Effector memory CD8-positive, alpha-beta T cell (primary cell): ENCODE measurements at regions not wholly inside any gene's neighbourhood (a gene's known extent, or its start where the extent isn't known, plus 50 kb on each side); places are given as distances from the start of the nearest gene placed in this dataset.
"Not testable (repeated sequence)": the region's sequence is repeated elsewhere in the genome, so short reads cannot be mapped to it uniquely, and the experiment has no call there.

Experiments used
- ATAC-seq: fragments of 150-1000 bp; cut with Tn5 transposase; replicated peaks from 2 replicates; pipeline ENCODE4 v1.10.0; 2021; ENCODE audit warnings: mild to moderate bottlenecking, moderate library complexity
- DNase-seq, 3 experiments: peaks; one replicate each; pipeline ENCODE4 v3.0.0; 2021
- H3K27ac Mint-ChIP-seq, 2 donors: one replicate each; pipeline ENCODE4 v1.8.0; 2022; ENCODE audit warnings: mild to moderate bottlenecking in 2 of 2, mixed read lengths in 2 of 2, moderate library complexity in 2 of 2
- H3K27me3 Mint-ChIP-seq, 2 donors: one replicate each; pipeline ENCODE4 v1.8.0; 2022; ENCODE audit warnings: mixed read lengths in 2 of 2
- H3K36me3 Mint-ChIP-seq: one replicate; pipeline ENCODE4 v1.8.0; 2022; ENCODE audit warnings: mild to moderate bottlenecking, moderate library complexity, mixed read lengths; ENCODE audit not compliant: insufficient read depth
- H3K4me1 Mint-ChIP-seq, 2 donors: one replicate each; pipeline ENCODE4 v1.8.0; 2022; ENCODE audit warnings: low read depth in 2 of 2, mixed read lengths in 2 of 2
- H3K4me3 Mint-ChIP-seq, 2 donors: one replicate each; pipeline ENCODE4 v1.8.0; 2022; ENCODE audit warnings: mild to moderate bottlenecking in 2 of 2, mixed read lengths in 2 of 2, moderate library complexity in 2 of 2
- H3K9me3 Mint-ChIP-seq, 2 donors: one replicate each; pipeline ENCODE4 v1.8.0; 2022; ENCODE audit warnings: mixed read lengths in 2 of 2

GRCh38 chr21:33136847-33137502, 67.0 kb downstream of the OLIG1 start:
- no peaks in the 10 kb centered on the region for H3K36me3 Mint-ChIP-seq
- peaks cover 0 to 5% of the 10 kb centered on the region in 2 donors for H3K4me1 Mint-ChIP-seq
- DNase-seq = no peak

GRCh38 chr21:33139084-33139483, 69.1 kb downstream of the OLIG1 start:
- Mint-ChIP-seq H3K9me3 (no peaks in the 10 kb centered on the region), H3K27me3 (peaks cover 39 to 53% of the 10 kb centered on the region in 2 donors), H3K27ac (peak overlapping the region in 1 of 2 donors; percentile 75), H3K4me3 (no peak overlapping the region), H3K36me3 (no peaks in the 10 kb centered on the region), H3K4me1 (peaks cover 0 to 5% of the 10 kb centered on the region in 2 donors)
- ATAC-seq = no peak
- no peak for DNase-seq

More at GRCh38 chr21:33136847-33137502, 67.0 kb downstream of the OLIG1 start:
- Mint-ChIP-seq H3K4me3 (no peak overlapping the region), H3K27me3 (peaks cover 33 to 46% of the 10 kb centered on the region in 2 donors), H3K27ac (no peak overlapping the region), H3K9me3 (no peaks in the 10 kb centered on the region)
- ATAC-seq = no peak

- Mint-ChIP-seq H3K36me3 (no peaks in the 10 kb centered on the region), H3K4me3 (no peak overlapping the region), H3K27me3 (peaks cover 46 to 64% of the 10 kb centered on the region in 2 donors), H3K27ac (no peak overlapping the region), H3K4me1 (peaks cover 0 to 5% of the 10 kb centered on the region in 2 donors), H3K9me3 (no peaks in the 10 kb centered on the region)
- no peak for DNase-seq
- no peak for ATAC-seq
Observed at GRCh38 chr21:33140288-33140687, 70.3 kb downstream of the OLIG1 start.

GRCh38 chr21:33146467-33146866, 76.5 kb downstream of the OLIG1 start:
- Mint-ChIP-seq H3K4me1 (no peaks in the 10 kb centered on the region), H3K27me3 (peaks cover 46 to 84% of the 10 kb centered on the region in 2 donors), H3K36me3 (no peaks in the 10 kb centered on the region), H3K9me3 (no peaks in the 10 kb centered on the region), H3K27ac (no peak overlapping the region), H3K4me3 (no peak overlapping the region)
- DNase-seq = no peak
- no peak for ATAC-seq

- H3K9me3 Mint-ChIP-seq = no peaks in the 10 kb centered on the region
- H3K36me3 Mint-ChIP-seq = no peaks in the 10 kb centered on the region
- no peak overlapping the region for H3K27ac Mint-ChIP-seq
- no peak overlapping the region for H3K4me3 Mint-ChIP-seq
- H3K4me1 Mint-ChIP-seq = no peaks in the 10 kb centered on the region
- H3K27me3 Mint-ChIP-seq = peaks cover 53 to 87% of the 10 kb centered on the region in 2 donors
- no peak for DNase-seq
- no peak for ATAC-seq
Observed at GRCh38 chr21:33149181-33149580, 79.2 kb downstream of the OLIG1 start.

GRCh38 chr21:33150968-33151367, 78.8 kb upstream of the IFNAR2 start:
- not testable (repeated sequence) for H3K27ac Mint-ChIP-seq, DNase-seq, ATAC-seq, H3K9me3 Mint-ChIP-seq, H3K4me1 Mint-ChIP-seq, H3K36me3 Mint-ChIP-seq, H3K4me3 Mint-ChIP-seq
- H3K27me3 Mint-ChIP-seq = peaks cover 49 to 70% of the 10 kb centered on the region in 2 donors

- Mint-ChIP-seq H3K9me3 (no peaks in the 10 kb centered on the region), H3K27me3 (peaks cover 50 to 68% of the 10 kb centered on the region in 2 donors), H3K4me1 (no peaks in the 10 kb centered on the region), H3K4me3 (no peak overlapping the region), H3K27ac (no peak overlapping the region), H3K36me3 (no peaks in the 10 kb centered on the region)
- no peak for DNase-seq
- no peak for ATAC-seq
Observed at GRCh38 chr21:33151941-33152731, 77.6 kb upstream of the IFNAR2 start.

GRCh38 chr21:33152732-33153130, 77.0 kb upstream of the IFNAR2 start:
- H3K36me3 Mint-ChIP-seq = no peaks in the 10 kb centered on the region
- no peak overlapping the region for H3K4me3 Mint-ChIP-seq
- no peak for DNase-seq
- peaks cover 54 to 70% of the 10 kb centered on the region in 2 donors for H3K27me3 Mint-ChIP-seq
- H3K9me3 Mint-ChIP-seq = no peaks in the 10 kb centered on the region
- no peaks in the 10 kb centered on the region for H3K4me1 Mint-ChIP-seq
- no peak overlapping the region for H3K27ac Mint-ChIP-seq
- no peak for ATAC-seq

- no peaks in the 10 kb centered on the region for H3K36me3 Mint-ChIP-seq
- no peak overlapping the region for H3K4me3 Mint-ChIP-seq
- H3K9me3 Mint-ChIP-seq = no peaks in the 10 kb centered on the region
- ATAC-seq (no peak), DNase-seq (no peak)
- no peaks in the 10 kb centered on the region for H3K4me1 Mint-ChIP-seq
- H3K27me3 Mint-ChIP-seq = peaks cover 74 to 80% of the 10 kb centered on the region in 2 donors
- no peak overlapping the region for H3K27ac Mint-ChIP-seq
Observed at GRCh38 chr21:33155005-33155404, 74.7 kb upstream of the IFNAR2 start.

GRCh38 chr21:33155422-33155821, 74.3 kb upstream of the IFNAR2 start:
- Mint-ChIP-seq H3K27me3 (peaks cover 77 to 80% of the 10 kb centered on the region in 2 donors), H3K36me3 (no peaks in the 10 kb centered on the region), H3K4me1 (no peaks in the 10 kb centered on the region), H3K9me3 (no peaks in the 10 kb centered on the region), H3K4me3 (no peak overlapping the region), H3K27ac (no peak overlapping the region)
- DNase-seq (no peak), ATAC-seq (no peak)

GRCh38 chr21:33157303-33157702, 72.4 kb upstream of the IFNAR2 start:
- H3K27ac Mint-ChIP-seq = no peak overlapping the region
- no peaks in the 10 kb centered on the region for H3K9me3 Mint-ChIP-seq
- peaks cover 64 to 66% of the 10 kb centered on the region in 2 donors for H3K27me3 Mint-ChIP-seq
- H3K4me3 Mint-ChIP-seq = no peak overlapping the region
- no peaks in the 10 kb centered on the region for H3K4me1 Mint-ChIP-seq
- DNase-seq = no peak
- no peak for ATAC-seq
- H3K36me3 Mint-ChIP-seq = no peaks in the 10 kb centered on the region

- Mint-ChIP-seq H3K4me1 (no peaks in the 10 kb centered on the region), H3K4me3 (no peak overlapping the region), H3K9me3 (no peaks in the 10 kb centered on the region), H3K27me3 (peaks cover 51 to 52% of the 10 kb centered on the region in 2 donors), H3K36me3 (no peaks in the 10 kb centered on the region), H3K27ac (no peak overlapping the region)
- DNase-seq = no peak
- no peak for ATAC-seq
Observed at GRCh38 chr21:33158654-33159053, 71.1 kb upstream of the IFNAR2 start.

GRCh38 chr21:33162436-33162951, 67.2 kb upstream of the IFNAR2 start:
- H3K36me3 Mint-ChIP-seq = no peaks in the 10 kb centered on the region
- peaks cover 32 to 49% of the 10 kb centered on the region in 2 donors for H3K27me3 Mint-ChIP-seq
- no peak overlapping the region for H3K4me3 Mint-ChIP-seq
- ATAC-seq = no peak
- H3K9me3 Mint-ChIP-seq = no peaks in the 10 kb centered on the region
- no peak for DNase-seq
- no peak overlapping the region for H3K27ac Mint-ChIP-seq
- H3K4me1 Mint-ChIP-seq = no peaks in the 10 kb centered on the region

- DNase-seq = no peak
- no peaks in the 10 kb centered on the region for H3K36me3 Mint-ChIP-seq
- H3K27ac Mint-ChIP-seq = no peak overlapping the region
- no peak overlapping the region for H3K4me3 Mint-ChIP-seq
- no peak for ATAC-seq
- peaks cover 0 to 5% of the 10 kb centered on the region in 2 donors for H3K9me3 Mint-ChIP-seq
- H3K4me1 Mint-ChIP-seq = no peaks in the 10 kb centered on the region
- H3K27me3 Mint-ChIP-seq = peaks cover 41 to 59% of the 10 kb centered on the region in 2 donors
Observed at GRCh38 chr21:33168886-33169285, 60.9 kb upstream of the IFNAR2 start.
